IMR-90 (cell line): ENCODE measurements at regions not wholly inside any gene's neighbourhood (a gene's known extent, or its start where the extent isn't known, plus 50 kb on each side); places are given as distances from the start of the nearest gene placed in this dataset.

Experiments used
- ATAC-seq: fragments of 200-7000 bp; cut with Tn5 transposase; 2 replicates; pipeline ENCODE4 v1.9.1; 2020; ENCODE audit warnings: low read depth, mild to moderate bottlenecking, moderate library complexity
- BruUV-seq: library from RNA; stranded (reverse); fragments of 400-500 nt; replicated peaks from 2 replicates; lab custom pipeline; 2021; lab: Mats Ljungman, UMichigan
- CTCF ChIA-PET: fragments of 300-600 bp; formaldehyde crosslinking; extraction: SDS; loops from one replicate; lab custom pipeline; 2021; ENCODE audit warnings: antibody characterized with exemption; lab: Yijun Ruan, JAX
- POLR2A ChIA-PET: fragments of 300-600 bp; sonication (Branson Sonifier 250); formaldehyde crosslinking; loops from one replicate; lab custom pipeline; 2022; ENCODE audit warnings: antibody characterized with exemption; ENCODE audit not compliant: unreplicated experiment; lab: Charles Lee
- DNase-seq: peaks from one replicate; pipeline ENCODE4 v3.0.0; 2013
- H2AFZ ChIP-seq: replicated peaks from 2 replicates; pipeline ENCODE3; 2013; ENCODE audit warnings: low read length, mild to moderate bottlenecking; ENCODE audit not compliant: poor library complexity
- H2AK5ac ChIP-seq: 2 replicates; pipeline ENCODE4 v1.6.1; 2013; ENCODE audit warnings: low read depth, low read length, inconsistent platforms
- H2AK9ac ChIP-seq: replicated peaks from 2 replicates; pipeline ENCODE3; 2013; ENCODE audit warnings: mild to moderate bottlenecking, low read depth, low read length, moderate library complexity; ENCODE audit not compliant: poor library complexity
- H2BK120ac ChIP-seq: 2 replicates; pipeline ENCODE4 v1.6.1; 2013; ENCODE audit warnings: low read depth, low read length, inconsistent platforms
- H2BK15ac ChIP-seq: 3 replicates; pipeline ENCODE4 v1.6.1; 2013; ENCODE audit warnings: low read depth, low read length, inconsistent platforms
- H2BK20ac ChIP-seq: 2 replicates; pipeline ENCODE4 v1.6.1; 2013; ENCODE audit warnings: low read depth, mild to moderate bottlenecking, inconsistent platforms, low read length, moderate library complexity
- H2BK5ac ChIP-seq: 2 replicates; pipeline ENCODE4 v1.6.1; 2013; ENCODE audit warnings: mild to moderate bottlenecking, low read depth, low read length, inconsistent platforms; ENCODE audit not compliant: poor library complexity, severe bottlenecking
- H3K14ac ChIP-seq: replicated peaks from 2 replicates; pipeline ENCODE4 v1.6.1; 2013; ENCODE audit warnings: low read depth, low read length, inconsistent platforms
- H3K18ac ChIP-seq: 2 replicates; pipeline ENCODE4 v1.6.1; 2013; ENCODE audit warnings: low read depth, low read length, control low read depth
- H3K23ac ChIP-seq: 2 replicates; pipeline ENCODE4 v1.6.1; 2013; ENCODE audit warnings: low read depth, low read length, inconsistent platforms
- H3K27ac ChIP-seq: 2 replicates; pipeline ENCODE4 v1.5.1; 2013; ENCODE audit warnings: mild to moderate bottlenecking, control low read depth, low read length; ENCODE audit not compliant: insufficient read depth
- H3K27me3 ChIP-seq: 2 replicates; pipeline ENCODE4 v1.6.1; 2013; ENCODE audit warnings: low read length; ENCODE audit not compliant: control insufficient read depth, insufficient read depth
- H3K36me3 ChIP-seq: 2 replicates; pipeline ENCODE4 v1.6.1; 2013; ENCODE audit warnings: low read length, mixed read lengths; ENCODE audit not compliant: control insufficient read depth, insufficient read depth
- H3K4ac ChIP-seq: 2 replicates; pipeline ENCODE4 v1.6.1; 2013; ENCODE audit warnings: low read depth, low read length, inconsistent platforms
- H3K4me1 ChIP-seq: 2 replicates; pipeline ENCODE4 v1.6.1; 2013; ENCODE audit warnings: low read length, mixed read lengths; ENCODE audit not compliant: control insufficient read depth, insufficient read depth
- H3K4me2 ChIP-seq: 2 replicates; pipeline ENCODE4 v1.6.1; 2013; ENCODE audit warnings: low read depth, mild to moderate bottlenecking, control low read depth, low read length, moderate library complexity
- H3K4me3 ChIP-seq: 2 replicates; pipeline ENCODE4 v1.5.1; 2013; ENCODE audit warnings: low read depth, mild to moderate bottlenecking, control low read depth, low read length, moderate library complexity; ENCODE audit not compliant: insufficient read depth
- H3K56ac ChIP-seq: 2 replicates; pipeline ENCODE4 v1.6.1; 2013; ENCODE audit warnings: low read length, inconsistent platforms; ENCODE audit not compliant: insufficient read depth; ENCODE audit errors: extremely low read depth
- H3K79me1 ChIP-seq, 2 experiments: 2 replicates each; pipeline ENCODE4 v1.6.1; 2013; ENCODE audit warnings: low read length in 2 of 2, inconsistent platforms in 1 of 2, low read depth in 1 of 2
- H3K9ac ChIP-seq: 2 replicates; pipeline ENCODE4 v1.6.1; 2013; ENCODE audit warnings: low read depth, low read length, control low read depth
- H3K9me1 ChIP-seq: 2 replicates; pipeline ENCODE4 v1.6.1; 2013; ENCODE audit warnings: low read length, inconsistent platforms; ENCODE audit not compliant: insufficient read depth
- H3K9me3 ChIP-seq: 2 replicates; pipeline ENCODE4 v1.6.1; 2013; ENCODE audit warnings: low read length; ENCODE audit not compliant: control insufficient read depth, insufficient read depth
- H4K20me1 ChIP-seq: 2 replicates; pipeline ENCODE4 v1.6.1; 2013; ENCODE audit warnings: low read length, inconsistent platforms; ENCODE audit not compliant: insufficient read depth
- H4K5ac ChIP-seq: 2 replicates; pipeline ENCODE4 v1.6.1; 2013; ENCODE audit warnings: mild to moderate bottlenecking, low read depth, low read length, control low read depth
- H4K8ac ChIP-seq, 2 experiments: 2 replicates each; pipeline ENCODE4 v1.6.1; 2013; ENCODE audit warnings: low read depth in 2 of 2, low read length in 2 of 2, control low read depth in 1 of 2, inconsistent platforms in 1 of 2
- H4K91ac ChIP-seq: 2 replicates; pipeline ENCODE4 v1.6.1; 2013; ENCODE audit warnings: low read depth, low read length, inconsistent platforms; ENCODE audit not compliant: insufficient read depth
- CHD1 ChIP-seq: IDR thresholded peaks from 2 replicates; pipeline ENCODE4 v1.6.1; 2012; ENCODE audit warnings: low read depth, low read length, improper control_type of control experiment
- FOS ChIP-seq: fragments of 150-350 bp; IDR thresholded peaks from 2 replicates; pipeline ENCODE4 v1.6.1; 2016; ENCODE audit warnings: low read depth, low read length
- MAFK ChIP-seq: IDR thresholded peaks from 2 replicates; pipeline ENCODE4 v1.6.1; 2012; ENCODE audit warnings: low read depth, low read length, improper control_type of control experiment
- MAZ ChIP-seq: IDR thresholded peaks from 2 replicates; pipeline ENCODE4 v1.6.1; 2012; ENCODE audit warnings: low read depth, mild to moderate bottlenecking, low read length, improper control_type of control experiment, moderate library complexity, borderline replicate concordance
- MXI1 ChIP-seq: IDR thresholded peaks from 2 replicates; pipeline ENCODE4 v1.6.1; 2012; ENCODE audit warnings: low read depth, mild to moderate bottlenecking, low read length, moderate library complexity, borderline replicate concordance
- NFE2L2 ChIP-seq: fragments of 150-350 bp; IDR thresholded peaks from 2 replicates; pipeline ENCODE4 v1.6.1; 2016; ENCODE audit warnings: low read depth, mild to moderate bottlenecking, low read length
- POLR2A ChIP-seq: IDR thresholded peaks from 2 replicates; pipeline ENCODE4 v1.6.1; 2012; ENCODE audit warnings: mild to moderate bottlenecking, low read depth, low read length
- RAD21 ChIP-seq: IDR thresholded peaks from 2 replicates; pipeline ENCODE4 v1.6.1; 2012; ENCODE audit warnings: low read length, improper control_type of control experiment
- RCOR1 ChIP-seq: IDR thresholded peaks from 2 replicates; pipeline ENCODE4 v1.6.1; 2012; ENCODE audit warnings: mild to moderate bottlenecking, low read length, improper control_type of control experiment; ENCODE audit not compliant: insufficient replicate concordance
- RFX5 ChIP-seq: IDR thresholded peaks from 2 replicates; pipeline ENCODE4 v1.8.0; 2012; ENCODE audit warnings: low read depth, mild to moderate bottlenecking, low read length, moderate library complexity
- SMC3 ChIP-seq: fragments of 150-350 bp; IDR thresholded peaks from 2 replicates; pipeline ENCODE4 v1.6.1; 2016; ENCODE audit warnings: low read depth, mild to moderate bottlenecking, antibody characterized with exemption, low read length, moderate library complexity
- USF2 ChIP-seq: fragments of 150-350 bp; IDR thresholded peaks from 2 replicates; pipeline ENCODE4 v1.6.1; 2017; ENCODE audit warnings: mild to moderate bottlenecking, antibody characterized with exemption, low read length, low read depth
- WGBS, 2 experiments: methylation state at CpG; one replicate each; pipeline versions ENCODE4 v1.1.5 to v1.1.7; 2013; ENCODE audit warnings: missing lambda C conversion rate in 2 of 2; ENCODE audit not compliant: insufficient read length in 1 of 2; ENCODE audit errors: extremely low coverage in 2 of 2; 5-methylcytosine and 5-hydroxymethylcytosine counted together
- dilution Hi-C: fragments of 300-500 bp; cut with HindIII; formaldehyde crosslinking; loops from one replicate; pipeline ENCODE4 v1.14.3; 2018; ENCODE audit warnings: low sequenced_read_pairs; ENCODE audit not compliant: unreplicated experiment
- in situ Hi-C: fragments of 300-500 bp; cut with MboI; formaldehyde crosslinking; loops from 3 replicates; pipeline ENCODE4 v1.14.3; 2019; ENCODE audit warnings: low sequenced_read_pairs, inconsistent platforms, mixed read lengths
- intact Hi-C: fragments of 100-400 bp; cut with micrococcal nuclease; formaldehyde crosslinking; loops from 2 replicates; pipeline ENCODE4 v1.10.0; 2022
- TF ChIP-seq, protein P1 (sequence below): conservative IDR thresholded peaks from 2 replicates; pipeline ENCODE4 v1.5.1; 2012; ENCODE audit warnings: mild to moderate bottlenecking, low read depth, low read length, improper control_type of control experiment
- TF ChIP-seq, protein P2 (sequence below): fragments of 150-350 bp; IDR thresholded peaks from 2 replicates; pipeline ENCODE4 v1.6.1; 2016; ENCODE audit warnings: low read depth, mild to moderate bottlenecking, low read length, moderate library complexity, borderline replicate concordance

GRCh38 chr2:81786811-81787210 is 1482.3 kb upstream of the LRRTM1 start:
- POLR2A ChIA-PET: no interaction called here
- TF ChIP-seq RCOR1 (no peak), RAD21 (no peak), NFE2L2 (no peak), MXI1 (no peak), MAFK (no peak), MAZ (no peak), POLR2A (no peak), CHD1 (no peak), FOS (no peak), RFX5 (no peak), USF2 (no peak), SMC3 (no peak)
- TF ChIP-seq, protein P1, sequence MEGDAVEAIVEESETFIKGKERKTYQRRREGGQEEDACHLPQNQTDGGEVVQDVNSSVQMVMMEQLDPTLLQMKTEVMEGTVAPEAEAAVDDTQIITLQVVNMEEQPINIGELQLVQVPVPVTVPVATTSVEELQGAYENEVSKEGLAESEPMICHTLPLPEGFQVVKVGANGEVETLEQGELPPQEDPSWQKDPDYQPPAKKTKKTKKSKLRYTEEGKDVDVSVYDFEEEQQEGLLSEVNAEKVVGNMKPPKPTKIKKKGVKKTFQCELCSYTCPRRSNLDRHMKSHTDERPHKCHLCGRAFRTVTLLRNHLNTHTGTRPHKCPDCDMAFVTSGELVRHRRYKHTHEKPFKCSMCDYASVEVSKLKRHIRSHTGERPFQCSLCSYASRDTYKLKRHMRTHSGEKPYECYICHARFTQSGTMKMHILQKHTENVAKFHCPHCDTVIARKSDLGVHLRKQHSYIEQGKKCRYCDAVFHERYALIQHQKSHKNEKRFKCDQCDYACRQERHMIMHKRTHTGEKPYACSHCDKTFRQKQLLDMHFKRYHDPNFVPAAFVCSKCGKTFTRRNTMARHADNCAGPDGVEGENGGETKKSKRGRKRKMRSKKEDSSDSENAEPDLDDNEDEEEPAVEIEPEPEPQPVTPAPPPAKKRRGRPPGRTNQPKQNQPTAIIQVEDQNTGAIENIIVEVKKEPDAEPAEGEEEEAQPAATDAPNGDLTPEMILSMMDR: no peak
- TF ChIP-seq, protein P2, sequence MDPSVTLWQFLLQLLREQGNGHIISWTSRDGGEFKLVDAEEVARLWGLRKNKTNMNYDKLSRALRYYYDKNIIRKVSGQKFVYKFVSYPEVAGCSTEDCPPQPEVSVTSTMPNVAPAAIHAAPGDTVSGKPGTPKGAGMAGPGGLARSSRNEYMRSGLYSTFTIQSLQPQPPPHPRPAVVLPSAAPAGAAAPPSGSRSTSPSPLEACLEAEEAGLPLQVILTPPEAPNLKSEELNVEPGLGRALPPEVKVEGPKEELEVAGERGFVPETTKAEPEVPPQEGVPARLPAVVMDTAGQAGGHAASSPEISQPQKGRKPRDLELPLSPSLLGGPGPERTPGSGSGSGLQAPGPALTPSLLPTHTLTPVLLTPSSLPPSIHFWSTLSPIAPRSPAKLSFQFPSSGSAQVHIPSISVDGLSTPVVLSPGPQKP: no peak
- DNase-seq: no peak
- Histone ChIP-seq H3K79me1 (no peaks in the 10 kb centered on the region), H2BK15ac (no peak overlapping the region), H3K23ac (no peak overlapping the region), H3K14ac (no peak overlapping the region), H3K4me3 (no peak overlapping the region), H3K4me2 (no peak overlapping the region), H3K9ac (no peak overlapping the region), H3K56ac (no peak overlapping the region), H2BK5ac (no peak overlapping the region), H3K4ac (no peak overlapping the region), H3K27me3 (no peaks in the 10 kb centered on the region), H3K9me1 (no peaks in the 10 kb centered on the region), H3K9me3 (peaks cover 2% of the 10 kb centered on the region; the same call in 1 of the 2 replicates), H2BK20ac (no peak overlapping the region), H3K36me3 (no peaks in the 10 kb centered on the region), H4K5ac (no peak overlapping the region), H4K8ac (no peak overlapping the region), H2AK5ac (no peak overlapping the region), H2AK9ac (no peak overlapping the region), H4K91ac (no peak overlapping the region), H2BK120ac (no peak overlapping the region), H3K18ac (no peak overlapping the region), H4K20me1 (no peaks in the 10 kb centered on the region), H3K4me1 (no peaks in the 10 kb centered on the region), H2AFZ (no peak overlapping the region), H3K27ac (no peak overlapping the region)
- dilution Hi-C loops (no loop called here), intact Hi-C loops (no loop called here), in situ Hi-C loops (no loop called here)
- ATAC-seq: no peak
- no TSS peak for BruUV-seq
- CTCF ChIA-PET: no interaction called here
- no CpG with 5 or more reads among the region's 3 CpGs for WGBS, 2 experiments
